HEK293T (cell line): ENCODE measurements at regions not wholly inside any gene's neighbourhood (a gene's known extent, or its start where the extent isn't known, plus 50 kb on each side); places are given as distances from the start of the nearest gene placed in this dataset.
"Not testable (repeated sequence)": the region's sequence is repeated elsewhere in the genome, so short reads cannot be mapped to it uniquely, and the experiment has no call there.

Experiments used
- CTCF ChIA-PET: fragments of 350-600 bp; formaldehyde crosslinking; extraction: SDS; loops from one replicate; lab custom pipeline; 2021; ENCODE audit warnings: antibody characterized with exemption, inconsistent platforms; lab: Yijun Ruan, JAX
- POLR2A ChIA-PET: fragments of 350-600 bp; formaldehyde crosslinking; extraction: SDS; loops from one replicate; lab custom pipeline; 2020; ENCODE audit warnings: antibody characterized with exemption, inconsistent platforms; lab: Yijun Ruan, JAX
- DNase-seq: peaks from one replicate; pipeline ENCODE4 v3.0.0; 2012; ENCODE audit warnings: mixed read lengths; ENCODE audit errors: extremely low spot score
- ARNT ChIP-seq: fragments of 450-650 bp; IDR thresholded peaks from 2 replicates; pipeline ENCODE4 v1.6.1; 2017; ENCODE audit warnings: mild to moderate bottlenecking
- BHLHE40 ChIP-seq: fragments of 450-650 bp; IDR thresholded peaks from 2 replicates; pipeline ENCODE4 v1.6.1; 2016; ENCODE audit warnings: mild to moderate bottlenecking, moderate library complexity, borderline replicate concordance
- CTBP1 ChIP-seq: fragments of 450-650 bp; IDR thresholded peaks from 2 replicates; pipeline ENCODE4 v1.6.1; 2016; ENCODE audit warnings: borderline replicate concordance
- ELF4 ChIP-seq: fragments of 450-650 bp; IDR thresholded peaks from 2 replicates; pipeline ENCODE4 v1.6.1; 2017; ENCODE audit warnings: antibody characterized with exemption
- FOXA1 ChIP-seq: fragments of 450-650 bp; IDR thresholded peaks from 2 replicates; pipeline ENCODE4 v1.6.1; 2016; ENCODE audit warnings: mild to moderate bottlenecking
- FOXK2 ChIP-seq: fragments of 450-650 bp; IDR thresholded peaks from 2 replicates; pipeline ENCODE4 v1.6.1; 2016; ENCODE audit warnings: mild to moderate bottlenecking
- FOXM1 ChIP-seq: fragments of 450-650 bp; IDR thresholded peaks from 2 replicates; pipeline ENCODE4 v1.6.1; 2017; ENCODE audit warnings: mild to moderate bottlenecking, borderline replicate concordance
- HDGF ChIP-seq: fragments of 450-650 bp; IDR thresholded peaks from 2 replicates; pipeline ENCODE4 v1.6.1; 2017; ENCODE audit warnings: antibody characterized with exemption, borderline replicate concordance
- L3MBTL2 ChIP-seq: fragments of 450-650 bp; conservative IDR thresholded peaks from 2 replicates; pipeline ENCODE4 v1.6.1; 2016; ENCODE audit warnings: mild to moderate bottlenecking
- LEF1 ChIP-seq: fragments of 450-650 bp; IDR thresholded peaks from 2 replicates; pipeline ENCODE4 v1.6.1; 2017; ENCODE audit warnings: mild to moderate bottlenecking, borderline replicate concordance
- NFRKB ChIP-seq: fragments of 450-650 bp; IDR thresholded peaks from 2 replicates; pipeline ENCODE4 v1.6.1; 2016; ENCODE audit warnings: mild to moderate bottlenecking, moderate library complexity
- PKNOX1 ChIP-seq: fragments of 450-650 bp; IDR thresholded peaks from 2 replicates; pipeline ENCODE4 v1.6.1; 2016
- SP1 ChIP-seq: fragments of 450-650 bp; IDR thresholded peaks from 2 replicates; pipeline ENCODE4 v1.6.1; 2017
- SUZ12 ChIP-seq: fragments of 450-650 bp; IDR thresholded peaks from 2 replicates; pipeline ENCODE4 v1.6.1; 2016; ENCODE audit warnings: mild to moderate bottlenecking
- TARDBP ChIP-seq: fragments of 450-650 bp; IDR thresholded peaks from 2 replicates; pipeline ENCODE4 v1.6.1; 2016
- ZNF384 ChIP-seq: fragments of 450-650 bp; IDR thresholded peaks from 2 replicates; pipeline ENCODE4 v1.6.1; 2016

- no peak for DNase-seq
- POLR2A ChIA-PET, result no interaction called here
- TF ChIP-seq FOXA1 (no peak), ELF4 (no peak), LEF1 (no peak), ARNT (no peak), L3MBTL2 (no peak), BHLHE40 (no peak), HDGF (no peak), SP1 (no peak), NFRKB (no peak), CTBP1 (no peak), FOXK2 (no peak), ZNF384 (no peak), PKNOX1 (no peak), TARDBP (no peak), FOXM1 (no peak)
- CTCF ChIA-PET, result interaction anchor here (0.5 kb wide), 1 partner anchor 621 kb away, joined by 3 read pairs; no protein-coding TSS in a partner anchor
Observed at GRCh38 chr12:42019746-42020145, 124.9 kb downstream of the GXYLT1 start.

GRCh38 chr12:42017051-42017450 lies 127.6 kb downstream of the GXYLT1 start:
- POLR2A ChIA-PET, result no interaction called here
- no peak for DNase-seq
- TF ChIP-seq SP1, result no peak
- TF ChIP-seq L3MBTL2, result no peak
- no peak for TF ChIP-seq LEF1
- TF ChIP-seq ELF4, result no peak
- no peak for TF ChIP-seq HDGF
- TF ChIP-seq NFRKB, result no peak
- no peak for TF ChIP-seq BHLHE40
- TF ChIP-seq TARDBP, result no peak
- TF ChIP-seq CTBP1, result no peak
- no peak for TF ChIP-seq FOXA1
- no peak for TF ChIP-seq ARNT
- CTCF ChIA-PET, result no interaction called here

- ChIA-PET POLR2A (no interaction called here), CTCF (interaction anchor here (1.8 kb wide), 1 partner anchor 9 kb away, joined by 7 read pairs; no protein-coding TSS in a partner anchor)
- no peak for DNase-seq
- TF ChIP-seq ELF4 (no peak), TARDBP (no peak), FOXM1 (no peak), L3MBTL2 (no peak), BHLHE40 (no peak), ZNF384 (no peak), LEF1 (no peak), HDGF (no peak)
Observed at GRCh38 chr12:42015051-42015461, 129.6 kb downstream of the GXYLT1 start.

GRCh38 chr12:42012501-42012900 lies 132.2 kb downstream of the GXYLT1 start:
- POLR2A ChIA-PET, CTCF ChIA-PET, DNase-seq: not testable (repeated sequence)

- POLR2A ChIA-PET, result no interaction called here
- TF ChIP-seq BHLHE40 (no peak), SP1 (no peak), ARNT (no peak), FOXM1 (no peak), ELF4 (no peak), NFRKB (no peak), SUZ12 (no peak)
- CTCF ChIA-PET, result no interaction called here
- DNase-seq, result no peak
Observed at GRCh38 chr12:42010715-42011114, 134.0 kb downstream of the GXYLT1 start.

- DNase-seq, result no peak
- ChIA-PET POLR2A (no interaction called here), CTCF (no interaction called here)
- TF ChIP-seq FOXA1 (no peak), FOXM1 (no peak), PKNOX1 (no peak), LEF1 (no peak), TARDBP (no peak), CTBP1 (no peak), BHLHE40 (no peak), NFRKB (no peak), FOXK2 (no peak), SP1 (no peak), ARNT (no peak), L3MBTL2 (no peak), ZNF384 (no peak)
Observed at GRCh38 chr12:42010257-42010656, 134.4 kb downstream of the GXYLT1 start.

GRCh38 chr12:42008996-42009395 lies 135.7 kb downstream of the GXYLT1 start:
- DNase-seq, result no peak
- ChIA-PET POLR2A (no interaction called here), CTCF (no interaction called here)
- TF ChIP-seq L3MBTL2 (no peak), FOXM1 (no peak), PKNOX1 (no peak), SUZ12 (no peak), NFRKB (no peak), BHLHE40 (no peak), SP1 (no peak)

- POLR2A ChIA-PET, result no interaction called here
- DNase-seq, result no peak
- TF ChIP-seq ARNT (no peak), ZNF384 (no peak), FOXK2 (no peak), L3MBTL2 (no peak), SUZ12 (no peak), BHLHE40 (no peak), CTBP1 (no peak), FOXM1 (no peak), LEF1 (no peak), TARDBP (no peak), PKNOX1 (no peak), HDGF (no peak), ELF4 (no peak), FOXA1 (no peak), SP1 (no peak), NFRKB (no peak)
- CTCF ChIA-PET, result no interaction called here
Observed at GRCh38 chr12:42003031-42003430, 141.6 kb downstream of the GXYLT1 start.
